SK-N-MC (cell line): ENCODE measurements at regions not wholly inside any gene's neighbourhood (a gene's known extent, or its start where the extent isn't known, plus 50 kb on each side); places are given as distances from the start of the nearest gene placed in this dataset.

ENCODE experiments used
- FOXP2 ChIP-seq: optimal IDR thresholded peaks from 2 replicates; pipeline ENCODE3; 2011; ENCODE audit warnings: mild to moderate bottlenecking, moderate library complexity; ENCODE audit not compliant: insufficient read depth; ENCODE audit errors: extremely low read length, control extremely low read depth
- POLR2AphosphoS5 ChIP-seq: IDR thresholded peaks from 2 replicates; pipeline ENCODE4 v1.6.1; 2012; ENCODE audit warnings: mild to moderate bottlenecking, low read depth, low read length, borderline replicate concordance

DNA sequence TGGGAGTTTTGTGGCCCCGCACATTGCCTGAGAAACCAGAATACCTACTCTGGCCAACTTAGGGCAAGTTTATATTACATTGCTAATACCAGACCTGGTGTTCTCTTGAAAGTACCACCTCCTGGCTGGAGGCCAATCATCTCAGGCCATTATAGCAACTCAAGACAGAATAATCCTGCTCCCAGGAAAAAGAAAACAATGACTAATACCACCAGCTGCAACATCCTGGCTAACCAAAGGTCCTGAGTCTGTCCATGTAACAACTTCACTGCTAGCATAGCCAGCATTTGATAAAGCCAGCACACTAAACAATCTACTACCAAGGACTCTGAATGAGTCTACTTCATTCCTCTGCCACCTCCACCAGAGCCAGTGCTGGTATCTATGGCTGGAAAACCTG, 1298.7 kb upstream of the CNTN5 start:
- TF ChIP-seq FOXP2 (no peak), POLR2AphosphoS5 (no peak)
